IMR-90 (cell line): ENCODE measurements at regions not wholly inside any gene's neighbourhood (a gene's known extent, or its start where the extent isn't known, plus 50 kb on each side); places are given as distances from the start of the nearest gene placed in this dataset.

Experiments used
- ATAC-seq: fragments of 200-7000 bp; cut with Tn5 transposase; 2 replicates; pipeline ENCODE4 v1.9.1; 2020; ENCODE audit warnings: low read depth, mild to moderate bottlenecking, moderate library complexity
- BruUV-seq: library from RNA; stranded (reverse); fragments of 400-500 nt; replicated peaks from 2 replicates; lab custom pipeline; 2021; lab: Mats Ljungman, UMichigan
- CTCF ChIA-PET: fragments of 300-600 bp; formaldehyde crosslinking; extraction: SDS; loops from one replicate; lab custom pipeline; 2021; ENCODE audit warnings: antibody characterized with exemption; lab: Yijun Ruan, JAX
- POLR2A ChIA-PET: fragments of 300-600 bp; sonication (Branson Sonifier 250); formaldehyde crosslinking; loops from one replicate; lab custom pipeline; 2022; ENCODE audit warnings: antibody characterized with exemption; ENCODE audit not compliant: unreplicated experiment; lab: Charles Lee
- DNase-seq: peaks from one replicate; pipeline ENCODE4 v3.0.0; 2013
- H2AFZ ChIP-seq: replicated peaks from 2 replicates; pipeline ENCODE3; 2013; ENCODE audit warnings: low read length, mild to moderate bottlenecking; ENCODE audit not compliant: poor library complexity
- H2AK5ac ChIP-seq: 2 replicates; pipeline ENCODE4 v1.6.1; 2013; ENCODE audit warnings: low read depth, low read length, inconsistent platforms
- H2AK9ac ChIP-seq: replicated peaks from 2 replicates; pipeline ENCODE3; 2013; ENCODE audit warnings: mild to moderate bottlenecking, low read depth, low read length, moderate library complexity; ENCODE audit not compliant: poor library complexity
- H2BK120ac ChIP-seq: 2 replicates; pipeline ENCODE4 v1.6.1; 2013; ENCODE audit warnings: low read depth, low read length, inconsistent platforms
- H2BK15ac ChIP-seq: 3 replicates; pipeline ENCODE4 v1.6.1; 2013; ENCODE audit warnings: low read depth, low read length, inconsistent platforms
- H2BK20ac ChIP-seq: 2 replicates; pipeline ENCODE4 v1.6.1; 2013; ENCODE audit warnings: low read depth, mild to moderate bottlenecking, inconsistent platforms, low read length, moderate library complexity
- H2BK5ac ChIP-seq: 2 replicates; pipeline ENCODE4 v1.6.1; 2013; ENCODE audit warnings: mild to moderate bottlenecking, low read depth, low read length, inconsistent platforms; ENCODE audit not compliant: poor library complexity, severe bottlenecking
- H3K14ac ChIP-seq: replicated peaks from 2 replicates; pipeline ENCODE4 v1.6.1; 2013; ENCODE audit warnings: low read depth, low read length, inconsistent platforms
- H3K18ac ChIP-seq: 2 replicates; pipeline ENCODE4 v1.6.1; 2013; ENCODE audit warnings: low read depth, low read length, control low read depth
- H3K23ac ChIP-seq: 2 replicates; pipeline ENCODE4 v1.6.1; 2013; ENCODE audit warnings: low read depth, low read length, inconsistent platforms
- H3K27ac ChIP-seq: 2 replicates; pipeline ENCODE4 v1.5.1; 2013; ENCODE audit warnings: mild to moderate bottlenecking, control low read depth, low read length; ENCODE audit not compliant: insufficient read depth
- H3K27me3 ChIP-seq: 2 replicates; pipeline ENCODE4 v1.6.1; 2013; ENCODE audit warnings: low read length; ENCODE audit not compliant: control insufficient read depth, insufficient read depth
- H3K36me3 ChIP-seq: 2 replicates; pipeline ENCODE4 v1.6.1; 2013; ENCODE audit warnings: low read length, mixed read lengths; ENCODE audit not compliant: control insufficient read depth, insufficient read depth
- H3K4ac ChIP-seq: 2 replicates; pipeline ENCODE4 v1.6.1; 2013; ENCODE audit warnings: low read depth, low read length, inconsistent platforms
- H3K4me1 ChIP-seq: 2 replicates; pipeline ENCODE4 v1.6.1; 2013; ENCODE audit warnings: low read length, mixed read lengths; ENCODE audit not compliant: control insufficient read depth, insufficient read depth
- H3K4me2 ChIP-seq: 2 replicates; pipeline ENCODE4 v1.6.1; 2013; ENCODE audit warnings: low read depth, mild to moderate bottlenecking, control low read depth, low read length, moderate library complexity
- H3K4me3 ChIP-seq: 2 replicates; pipeline ENCODE4 v1.5.1; 2013; ENCODE audit warnings: low read depth, mild to moderate bottlenecking, control low read depth, low read length, moderate library complexity; ENCODE audit not compliant: insufficient read depth
- H3K56ac ChIP-seq: 2 replicates; pipeline ENCODE4 v1.6.1; 2013; ENCODE audit warnings: low read length, inconsistent platforms; ENCODE audit not compliant: insufficient read depth; ENCODE audit errors: extremely low read depth
- H3K79me1 ChIP-seq, 2 experiments: 2 replicates each; pipeline ENCODE4 v1.6.1; 2013; ENCODE audit warnings: low read length in 2 of 2, inconsistent platforms in 1 of 2, low read depth in 1 of 2
- H3K9ac ChIP-seq: 2 replicates; pipeline ENCODE4 v1.6.1; 2013; ENCODE audit warnings: low read depth, low read length, control low read depth
- H3K9me1 ChIP-seq: 2 replicates; pipeline ENCODE4 v1.6.1; 2013; ENCODE audit warnings: low read length, inconsistent platforms; ENCODE audit not compliant: insufficient read depth
- H3K9me3 ChIP-seq: 2 replicates; pipeline ENCODE4 v1.6.1; 2013; ENCODE audit warnings: low read length; ENCODE audit not compliant: control insufficient read depth, insufficient read depth
- H4K20me1 ChIP-seq: 2 replicates; pipeline ENCODE4 v1.6.1; 2013; ENCODE audit warnings: low read length, inconsistent platforms; ENCODE audit not compliant: insufficient read depth
- H4K5ac ChIP-seq: 2 replicates; pipeline ENCODE4 v1.6.1; 2013; ENCODE audit warnings: mild to moderate bottlenecking, low read depth, low read length, control low read depth
- H4K8ac ChIP-seq, 2 experiments: 2 replicates each; pipeline ENCODE4 v1.6.1; 2013; ENCODE audit warnings: low read depth in 2 of 2, low read length in 2 of 2, control low read depth in 1 of 2, inconsistent platforms in 1 of 2
- H4K91ac ChIP-seq: 2 replicates; pipeline ENCODE4 v1.6.1; 2013; ENCODE audit warnings: low read depth, low read length, inconsistent platforms; ENCODE audit not compliant: insufficient read depth
- BHLHE40 ChIP-seq: fragments of 150-350 bp; IDR thresholded peaks from 2 replicates; pipeline ENCODE4 v1.6.1; 2016; ENCODE audit warnings: mild to moderate bottlenecking, low read depth, low read length
- CEBPB ChIP-seq: IDR thresholded peaks from 2 replicates; pipeline ENCODE4 v1.6.1; 2012; ENCODE audit warnings: low read depth, low read length, improper control_type of control experiment
- CHD1 ChIP-seq: IDR thresholded peaks from 2 replicates; pipeline ENCODE4 v1.6.1; 2012; ENCODE audit warnings: low read depth, low read length, improper control_type of control experiment
- FOS ChIP-seq: fragments of 150-350 bp; IDR thresholded peaks from 2 replicates; pipeline ENCODE4 v1.6.1; 2016; ENCODE audit warnings: low read depth, low read length
- MAFK ChIP-seq: IDR thresholded peaks from 2 replicates; pipeline ENCODE4 v1.6.1; 2012; ENCODE audit warnings: low read depth, low read length, improper control_type of control experiment
- MAZ ChIP-seq: IDR thresholded peaks from 2 replicates; pipeline ENCODE4 v1.6.1; 2012; ENCODE audit warnings: low read depth, mild to moderate bottlenecking, low read length, improper control_type of control experiment, moderate library complexity, borderline replicate concordance
- MXI1 ChIP-seq: IDR thresholded peaks from 2 replicates; pipeline ENCODE4 v1.6.1; 2012; ENCODE audit warnings: low read depth, mild to moderate bottlenecking, low read length, moderate library complexity, borderline replicate concordance
- NFE2L2 ChIP-seq: fragments of 150-350 bp; IDR thresholded peaks from 2 replicates; pipeline ENCODE4 v1.6.1; 2016; ENCODE audit warnings: low read depth, mild to moderate bottlenecking, low read length
- POLR2A ChIP-seq: IDR thresholded peaks from 2 replicates; pipeline ENCODE4 v1.6.1; 2012; ENCODE audit warnings: mild to moderate bottlenecking, low read depth, low read length
- RAD21 ChIP-seq: IDR thresholded peaks from 2 replicates; pipeline ENCODE4 v1.6.1; 2012; ENCODE audit warnings: low read length, improper control_type of control experiment
- RCOR1 ChIP-seq: IDR thresholded peaks from 2 replicates; pipeline ENCODE4 v1.6.1; 2012; ENCODE audit warnings: mild to moderate bottlenecking, low read length, improper control_type of control experiment; ENCODE audit not compliant: insufficient replicate concordance
- RFX5 ChIP-seq: IDR thresholded peaks from 2 replicates; pipeline ENCODE4 v1.8.0; 2012; ENCODE audit warnings: low read depth, mild to moderate bottlenecking, low read length, moderate library complexity
- SMC3 ChIP-seq: fragments of 150-350 bp; IDR thresholded peaks from 2 replicates; pipeline ENCODE4 v1.6.1; 2016; ENCODE audit warnings: low read depth, mild to moderate bottlenecking, antibody characterized with exemption, low read length, moderate library complexity
- WGBS, 2 experiments: methylation state at CpG; one replicate each; pipeline versions ENCODE4 v1.1.5 to v1.1.7; 2013; ENCODE audit warnings: missing lambda C conversion rate in 2 of 2; ENCODE audit not compliant: insufficient read length in 1 of 2; ENCODE audit errors: extremely low coverage in 2 of 2; 5-methylcytosine and 5-hydroxymethylcytosine counted together
- dilution Hi-C: fragments of 300-500 bp; cut with HindIII; formaldehyde crosslinking; loops from one replicate; pipeline ENCODE4 v1.14.3; 2018; ENCODE audit warnings: low sequenced_read_pairs; ENCODE audit not compliant: unreplicated experiment
- in situ Hi-C: fragments of 300-500 bp; cut with MboI; formaldehyde crosslinking; loops from 3 replicates; pipeline ENCODE4 v1.14.3; 2019; ENCODE audit warnings: low sequenced_read_pairs, inconsistent platforms, mixed read lengths
- intact Hi-C: fragments of 100-400 bp; cut with micrococcal nuclease; formaldehyde crosslinking; loops from 2 replicates; pipeline ENCODE4 v1.10.0; 2022
- TF ChIP-seq, protein P1 (sequence below): fragments of 150-350 bp; IDR thresholded peaks from 2 replicates; pipeline ENCODE4 v1.6.1; 2016; ENCODE audit warnings: low read depth, mild to moderate bottlenecking, low read length, moderate library complexity, borderline replicate concordance
- TF ChIP-seq, protein P2 (sequence below): fragments of 150-350 bp; IDR thresholded peaks from 2 replicates; pipeline ENCODE4 v1.6.1; 2017; ENCODE audit warnings: mild to moderate bottlenecking, antibody characterized with exemption, low read length, low read depth
- TF ChIP-seq, protein P3 (sequence below): conservative IDR thresholded peaks from 2 replicates; pipeline ENCODE4 v1.5.1; 2012; ENCODE audit warnings: mild to moderate bottlenecking, low read depth, low read length, improper control_type of control experiment

GRCh38 chr2:235360446-235360845, 133.4 kb upstream of the AGAP1 start:
- Histone ChIP-seq H3K4ac (no peak overlapping the region), H3K56ac (no peak overlapping the region), H4K5ac (no peak overlapping the region), H3K27me3 (peaks cover 43% of the 10 kb centered on the region), H3K36me3 (no peaks in the 10 kb centered on the region), H3K4me3 (no peak overlapping the region), H3K18ac (no peak overlapping the region), H2BK20ac (no peak overlapping the region), H2AK5ac (no peak overlapping the region), H3K4me2 (no peak overlapping the region), H3K9me3 (no peaks in the 10 kb centered on the region), H3K23ac (no peak overlapping the region), H2AFZ (no peak overlapping the region), H3K79me1 (no peaks in the 10 kb centered on the region), H3K27ac (no peak overlapping the region), H3K9ac (no peak overlapping the region), H3K4me1 (no peaks in the 10 kb centered on the region), H2BK15ac (no peak overlapping the region), H3K14ac (no peak overlapping the region), H4K8ac (no peak overlapping the region), H3K9me1 (no peaks in the 10 kb centered on the region), H4K20me1 (no peaks in the 10 kb centered on the region), H2BK5ac (no peak overlapping the region), H4K91ac (no peak overlapping the region), H2BK120ac (no peak overlapping the region), H2AK9ac (no peak overlapping the region)
- ChIA-PET CTCF (no interaction called here), POLR2A (no interaction called here)
- no peak for DNase-seq
- dilution Hi-C loops (no loop called here), intact Hi-C loops (no loop called here), in situ Hi-C loops (no loop called here)
- ATAC-seq = no peak
- TF ChIP-seq, protein P1, sequence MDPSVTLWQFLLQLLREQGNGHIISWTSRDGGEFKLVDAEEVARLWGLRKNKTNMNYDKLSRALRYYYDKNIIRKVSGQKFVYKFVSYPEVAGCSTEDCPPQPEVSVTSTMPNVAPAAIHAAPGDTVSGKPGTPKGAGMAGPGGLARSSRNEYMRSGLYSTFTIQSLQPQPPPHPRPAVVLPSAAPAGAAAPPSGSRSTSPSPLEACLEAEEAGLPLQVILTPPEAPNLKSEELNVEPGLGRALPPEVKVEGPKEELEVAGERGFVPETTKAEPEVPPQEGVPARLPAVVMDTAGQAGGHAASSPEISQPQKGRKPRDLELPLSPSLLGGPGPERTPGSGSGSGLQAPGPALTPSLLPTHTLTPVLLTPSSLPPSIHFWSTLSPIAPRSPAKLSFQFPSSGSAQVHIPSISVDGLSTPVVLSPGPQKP = no peak
- TF ChIP-seq MXI1 (no peak), CHD1 (no peak), NFE2L2 (no peak), RAD21 (no peak), RCOR1 (no peak), CEBPB (no peak), MAZ (no peak), SMC3 (no peak), BHLHE40 (no peak), MAFK (no peak), RFX5 (no peak), POLR2A (no peak), FOS (no peak)
- TF ChIP-seq, protein P2, sequence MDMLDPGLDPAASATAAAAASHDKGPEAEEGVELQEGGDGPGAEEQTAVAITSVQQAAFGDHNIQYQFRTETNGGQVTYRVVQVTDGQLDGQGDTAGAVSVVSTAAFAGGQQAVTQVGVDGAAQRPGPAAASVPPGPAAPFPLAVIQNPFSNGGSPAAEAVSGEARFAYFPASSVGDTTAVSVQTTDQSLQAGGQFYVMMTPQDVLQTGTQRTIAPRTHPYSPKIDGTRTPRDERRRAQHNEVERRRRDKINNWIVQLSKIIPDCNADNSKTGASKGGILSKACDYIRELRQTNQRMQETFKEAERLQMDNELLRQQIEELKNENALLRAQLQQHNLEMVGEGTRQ = no peak
- TF ChIP-seq, protein P3, sequence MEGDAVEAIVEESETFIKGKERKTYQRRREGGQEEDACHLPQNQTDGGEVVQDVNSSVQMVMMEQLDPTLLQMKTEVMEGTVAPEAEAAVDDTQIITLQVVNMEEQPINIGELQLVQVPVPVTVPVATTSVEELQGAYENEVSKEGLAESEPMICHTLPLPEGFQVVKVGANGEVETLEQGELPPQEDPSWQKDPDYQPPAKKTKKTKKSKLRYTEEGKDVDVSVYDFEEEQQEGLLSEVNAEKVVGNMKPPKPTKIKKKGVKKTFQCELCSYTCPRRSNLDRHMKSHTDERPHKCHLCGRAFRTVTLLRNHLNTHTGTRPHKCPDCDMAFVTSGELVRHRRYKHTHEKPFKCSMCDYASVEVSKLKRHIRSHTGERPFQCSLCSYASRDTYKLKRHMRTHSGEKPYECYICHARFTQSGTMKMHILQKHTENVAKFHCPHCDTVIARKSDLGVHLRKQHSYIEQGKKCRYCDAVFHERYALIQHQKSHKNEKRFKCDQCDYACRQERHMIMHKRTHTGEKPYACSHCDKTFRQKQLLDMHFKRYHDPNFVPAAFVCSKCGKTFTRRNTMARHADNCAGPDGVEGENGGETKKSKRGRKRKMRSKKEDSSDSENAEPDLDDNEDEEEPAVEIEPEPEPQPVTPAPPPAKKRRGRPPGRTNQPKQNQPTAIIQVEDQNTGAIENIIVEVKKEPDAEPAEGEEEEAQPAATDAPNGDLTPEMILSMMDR = no peak
- 90% methylated on average over 2 of the region's 4 CpGs; no CpG with 5 or more reads in 1 of the 2 experiments for WGBS, 2 experiments
- no TSS peak for BruUV-seq
